ENCODE measurements at regions not wholly inside any gene's neighbourhood (a gene's known extent, or its start where the extent isn't known, plus 50 kb on each side); places are given as distances from the start of the nearest gene placed in this dataset.

DNA sequence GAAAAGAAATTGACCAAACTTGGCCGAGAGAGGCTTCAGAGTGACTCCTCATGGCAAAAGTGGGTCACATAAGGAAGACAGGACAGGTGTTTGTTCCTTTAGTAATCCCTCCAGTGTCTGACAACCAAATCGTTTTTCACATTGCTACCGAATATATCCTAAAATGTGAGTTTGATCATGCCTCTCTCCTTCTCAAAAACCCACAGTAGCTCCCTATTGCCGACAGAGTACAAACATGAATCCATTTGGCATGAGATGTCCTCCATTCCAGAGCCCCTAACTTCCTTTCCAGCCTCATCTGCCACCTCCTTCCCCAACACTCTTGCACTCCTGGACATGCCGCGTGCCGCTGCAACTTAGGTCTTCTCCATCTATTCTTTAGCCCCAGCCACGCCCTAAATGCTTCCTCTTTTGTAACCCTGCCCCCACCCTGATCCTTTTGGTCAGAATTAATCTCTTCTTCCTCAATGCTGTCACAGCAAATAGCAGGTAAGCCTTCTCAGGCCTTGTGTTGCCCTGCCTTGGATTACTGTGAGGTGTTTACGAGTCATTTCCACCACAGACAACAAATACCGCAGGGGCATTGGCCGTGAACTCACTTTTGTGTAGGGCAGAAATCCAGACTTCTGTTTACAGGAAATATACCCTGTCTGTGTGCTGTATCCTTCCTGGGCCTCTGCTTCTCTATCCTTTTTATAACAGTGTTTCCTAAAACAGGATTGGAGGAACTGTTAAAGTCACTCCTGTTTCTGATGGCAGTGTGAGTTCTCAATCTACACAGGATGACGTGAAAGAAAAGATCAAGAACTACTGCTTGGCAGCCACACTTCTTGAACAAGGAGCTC lies 66.0 kb upstream of the FTH1 start:
- no peak for TF ChIP-seq CTCF (IDR thresholded peaks at IDR 0.05; ENCODE audit: borderline replicate concordance, control extremely low read depth, extremely low read depth, insufficient read depth, missing control alignments)
- in situ Hi-C loops (cut with MboI; ENCODE audit: low sequenced_read_pairs, unreplicated experiment) = no loop called here
- DNase-seq (ENCODE audit: low spot score) = no peak

DNA sequence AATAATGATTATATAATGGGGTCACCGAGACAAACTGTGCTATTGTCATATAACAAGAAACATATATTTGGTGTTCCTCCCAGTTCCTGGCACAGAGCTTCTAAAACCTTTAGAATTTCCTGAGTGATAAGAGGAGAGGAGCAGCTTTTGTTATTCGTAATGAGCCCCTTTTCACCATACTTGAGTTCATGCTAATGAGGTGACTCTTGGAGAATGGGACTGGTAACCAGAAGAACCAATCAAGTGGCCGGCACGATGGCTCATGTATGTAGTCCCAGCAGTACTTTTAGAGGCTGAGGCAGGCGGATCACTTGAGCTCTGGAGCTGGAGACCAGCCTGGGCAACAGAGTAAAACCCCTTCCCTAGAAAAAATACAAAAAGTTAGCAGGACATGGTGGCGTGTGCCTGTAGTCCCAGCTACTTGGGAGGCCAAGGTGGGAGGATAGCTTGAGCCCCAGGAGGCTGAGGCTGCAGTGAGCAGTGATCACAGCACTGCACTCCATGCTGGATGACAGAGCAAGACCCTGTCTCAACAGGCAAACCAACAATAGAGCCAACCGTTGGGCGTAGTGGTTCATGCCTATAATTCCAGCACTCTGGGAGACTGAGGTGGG lies 62.7 kb upstream of the FTH1 start:
- TF ChIP-seq CTCF (IDR thresholded peaks at IDR 0.05; ENCODE audit: borderline replicate concordance, control extremely low read depth, extremely low read depth, insufficient read depth, missing control alignments) = no peak
- in situ Hi-C loops (cut with MboI; ENCODE audit: low sequenced_read_pairs, unreplicated experiment) = no loop called here

DNA sequence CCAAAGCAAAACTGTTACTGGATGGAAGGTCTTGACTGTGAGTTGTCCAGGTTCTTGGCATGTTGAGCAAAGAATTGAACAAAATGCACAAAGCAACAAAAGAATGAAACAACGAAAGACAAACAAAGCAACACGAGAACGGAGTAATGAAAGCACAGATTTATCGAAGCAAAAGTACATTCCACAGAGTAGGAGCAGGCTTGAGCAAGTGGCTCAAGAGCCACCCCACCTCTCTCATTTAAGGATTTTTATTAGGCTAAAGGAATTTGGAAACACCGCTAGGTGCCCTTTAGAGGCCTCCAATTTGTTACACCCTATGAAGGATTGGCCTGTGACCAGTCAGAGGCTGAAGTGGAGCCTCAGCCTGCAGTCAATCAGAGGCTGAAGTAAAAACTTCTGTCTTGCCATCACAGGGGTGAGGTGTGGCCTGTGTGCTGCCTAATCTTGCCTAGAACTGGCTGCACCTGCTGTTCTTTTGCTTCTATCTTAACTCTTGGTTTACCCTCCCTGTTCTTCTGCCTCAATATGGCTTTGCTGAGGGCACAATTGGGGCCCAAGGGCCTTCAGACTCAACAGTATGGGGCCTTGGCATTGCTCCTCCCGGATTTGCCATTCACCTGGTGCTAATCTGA lies 59.4 kb upstream of the FTH1 start:
- no peak for TF ChIP-seq CTCF (IDR thresholded peaks at IDR 0.05; ENCODE audit: borderline replicate concordance, control extremely low read depth, extremely low read depth, insufficient read depth, missing control alignments)
- in situ Hi-C loops (cut with MboI; ENCODE audit: low sequenced_read_pairs, unreplicated experiment) = no loop called here
- DNase-seq (ENCODE audit: low spot score) = no peak

More for the DNA sequence above, 62.7 kb upstream of the FTH1 start:
- DNase-seq (ENCODE audit: low spot score) = no peak

GRCh38 chr11:62025487-62026105 lies 58.2 kb upstream of the FTH1 start:
- in situ Hi-C loops (cut with MboI; ENCODE audit: low sequenced_read_pairs, unreplicated experiment) = no loop called here
- no peak for TF ChIP-seq CTCF (IDR thresholded peaks at IDR 0.05; ENCODE audit: borderline replicate concordance, control extremely low read depth, extremely low read depth, insufficient read depth, missing control alignments)
- DNase-seq (ENCODE audit: low spot score) = peak; percentile 68

- no peak for DNase-seq (ENCODE audit: low spot score)
- in situ Hi-C loops (cut with MboI; ENCODE audit: low sequenced_read_pairs, unreplicated experiment) = no loop called here
- TF ChIP-seq CTCF (IDR thresholded peaks at IDR 0.05; ENCODE audit: borderline replicate concordance, control extremely low read depth, extremely low read depth, insufficient read depth, missing control alignments) = no peak
Measured at GRCh38 chr11:62024936-62025486, 57.6 kb upstream of the FTH1 start.

- no peak for DNase-seq (ENCODE audit: low spot score)
- in situ Hi-C loops (cut with MboI; ENCODE audit: low sequenced_read_pairs, unreplicated experiment) = no loop called here
- TF ChIP-seq CTCF (IDR thresholded peaks at IDR 0.05; ENCODE audit: borderline replicate concordance, control extremely low read depth, extremely low read depth, insufficient read depth, missing control alignments) = no peak
Measured at GRCh38 chr11:62022211-62022610, 54.8 kb upstream of the FTH1 start.

Data from GM13976 (cell line).